CD14-positive monocyte (primary cell): ENCODE measurements at regions not wholly inside any gene's neighbourhood (a gene's known extent, or its start where the extent isn't known, plus 50 kb on each side); places are given as distances from the start of the nearest gene placed in this dataset.

Source experiments
- DNase-seq, 3 donors: peaks; one replicate each; pipeline ENCODE4 v3.0.0-alpha.2; 2011 to 2022
- H2AFZ ChIP-seq: 2 replicates; pipeline ENCODE4 v1.6.0; 2012; ENCODE audit warnings: mild to moderate bottlenecking, low read depth, low read length, inconsistent platforms; ENCODE audit not compliant: insufficient read depth, poor library complexity, severe bottlenecking
- H3K27ac ChIP-seq, 2 donors: 1 replicate in 1 of 2; 2 replicates in 1 of 2; pipeline ENCODE4 v1.5.1; 2012 to 2013; ENCODE audit warnings: low read length in 2 of 2, control low read depth in 1 of 2, inconsistent platforms in 1 of 2, low read depth in 1 of 2, mild to moderate bottlenecking in 1 of 2
- H3K27me3 ChIP-seq, 2 donors: one replicate each; pipeline versions ENCODE4 v1.6.0 to v1.6.1; 2011 to 2013; ENCODE audit warnings: low read length in 2 of 2; ENCODE audit not compliant: control insufficient read depth in 2 of 2, insufficient read depth in 2 of 2
- H3K36me3 ChIP-seq, 2 donors: replicated peaks in 1 of 2; 1 replicate in 1 of 2; 2 replicates in 1 of 2; pipeline versions ENCODE4 v1.5.1 to v1.6.1; 2012 to 2013; ENCODE audit warnings: low read length in 2 of 2, control low read depth in 1 of 2, inconsistent platforms in 1 of 2, mild to moderate bottlenecking in 1 of 2; ENCODE audit not compliant: insufficient read depth in 2 of 2, control insufficient read depth in 1 of 2
- H3K4me1 ChIP-seq, 2 donors: 1 replicate in 1 of 2; 2 replicates in 1 of 2; pipeline versions ENCODE4 v1.5.1 to v1.6.1; 2012 to 2013; ENCODE audit warnings: low read length in 2 of 2, control low read depth in 1 of 2, inconsistent platforms in 1 of 2, mild to moderate bottlenecking in 1 of 2, moderate library complexity in 1 of 2; ENCODE audit not compliant: insufficient read depth in 2 of 2, control insufficient read depth in 1 of 2
- H3K4me2 ChIP-seq: replicated peaks from 2 replicates; pipeline ENCODE3; 2012; ENCODE audit warnings: low read length, moderate library complexity, mild to moderate bottlenecking; ENCODE audit not compliant: poor library complexity, severe bottlenecking; ENCODE audit errors: extremely low read depth
- H3K4me3 ChIP-seq, 3 experiments: fragments of 200-600 bp in 1 of 3; sonication (generic) in 1 of 3; replicated peaks in 1 of 3; 1 replicate in 2 of 3; 2 replicates in 1 of 3; pipeline ENCODE4 v1.5.1; 2011 to 2013; ENCODE audit warnings: low read length in 3 of 3, mild to moderate bottlenecking in 3 of 3, control low read depth in 2 of 3, low read depth in 2 of 3, inconsistent platforms in 1 of 3, moderate library complexity in 1 of 3
- H3K79me2 ChIP-seq: 2 replicates; pipeline ENCODE4 v1.6.0; 2012; ENCODE audit warnings: mild to moderate bottlenecking, control low read depth, inconsistent platforms, low read length, moderate library complexity; ENCODE audit not compliant: insufficient read depth
- H3K9ac ChIP-seq: 2 replicates; pipeline ENCODE4 v1.6.0; 2017; ENCODE audit warnings: low read length, mild to moderate bottlenecking; ENCODE audit not compliant: insufficient read depth, poor library complexity, severe bottlenecking
- H3K9me3 ChIP-seq, 2 donors: replicated peaks in 1 of 2; 1 replicate in 1 of 2; 2 replicates in 1 of 2; pipeline versions ENCODE4 v1.5.1 to v1.6.1; 2012 to 2013; ENCODE audit warnings: low read length in 2 of 2, control low read depth in 1 of 2; ENCODE audit not compliant: control insufficient read depth in 1 of 2, insufficient read depth in 1 of 2
- H4K20me1 ChIP-seq: 2 replicates; pipeline ENCODE4 v1.6.0; 2012; ENCODE audit warnings: mild to moderate bottlenecking, low read length, control low read depth, moderate library complexity; ENCODE audit not compliant: insufficient read depth
- H3K27ac Mint-ChIP-seq, 7 donors: one replicate each; pipeline ENCODE4 v1.8.0; 2020; ENCODE audit warnings: mild to moderate bottlenecking in 7 of 7, mixed read lengths in 7 of 7, moderate library complexity in 6 of 7, inconsistent platforms in 2 of 7
- H3K27me3 Mint-ChIP-seq, 3 donors: one replicate each; pipeline ENCODE4 v1.8.0; 2021 to 2022; ENCODE audit warnings: low read depth in 3 of 3, mild to moderate bottlenecking in 3 of 3, mixed read lengths in 3 of 3, moderate library complexity in 3 of 3, inconsistent platforms in 1 of 3
- H3K36me3 Mint-ChIP-seq, 2 donors: one replicate each; pipeline ENCODE4 v1.8.0; 2020; ENCODE audit warnings: mixed read lengths in 2 of 2, inconsistent platforms in 1 of 2, mild to moderate bottlenecking in 1 of 2
- H3K4me1 Mint-ChIP-seq: one replicate; pipeline ENCODE4 v1.8.0; 2020; ENCODE audit warnings: mild to moderate bottlenecking, mixed read lengths
- H3K4me3 Mint-ChIP-seq, 2 donors: one replicate each; pipeline ENCODE4 v1.8.0; 2020; ENCODE audit warnings: mild to moderate bottlenecking in 2 of 2, mixed read lengths in 2 of 2, moderate library complexity in 1 of 2
- H3K9me3 Mint-ChIP-seq, 7 donors: one replicate each; pipeline ENCODE4 v1.8.0; 2020 to 2022; ENCODE audit warnings: mixed read lengths in 7 of 7, mild to moderate bottlenecking in 6 of 7, moderate library complexity in 6 of 7, inconsistent platforms in 2 of 7
- WGBS: methylation state at CpG from one replicate; pipeline ENCODE4 v1.1.5; 2013; ENCODE audit warnings: missing lambda C conversion rate; ENCODE audit not compliant: insufficient coverage; 5-methylcytosine and 5-hydroxymethylcytosine counted together
- intact Hi-C, 2 donors: fragments of 100-400 bp; cut with micrococcal nuclease; formaldehyde crosslinking; loops; one replicate each; pipeline versions ENCODE4 v1.15.0 to v1.15.1; 2023
- TF ChIP-seq, protein P1 (sequence below): fragments of 200-600 bp; IDR thresholded peaks from one replicate; pipeline ENCODE4 v1.8.0; 2022; ENCODE audit warnings: antibody characterized with exemption, mild to moderate bottlenecking

DNA sequence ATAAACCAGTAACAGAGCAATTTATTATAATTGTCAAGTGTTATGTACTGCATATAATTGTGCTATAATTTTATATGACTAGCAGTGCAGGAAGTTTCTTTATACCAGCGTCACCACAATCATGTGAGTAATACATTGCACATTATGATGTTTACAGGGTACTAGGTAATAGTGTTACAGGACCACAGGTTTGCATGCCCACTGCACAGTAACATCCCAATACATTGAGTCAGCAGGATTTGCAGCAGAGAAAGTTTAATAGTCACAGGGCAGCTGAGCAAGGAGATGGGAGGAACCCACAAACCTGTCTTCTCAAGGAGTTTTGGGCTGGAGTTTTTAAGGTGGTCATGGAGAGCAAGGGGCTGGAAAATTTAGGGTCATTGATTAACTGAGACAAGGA lies 1042.9 kb upstream of the ACVR2A start:
- Histone ChIP-seq H3K9me3 (peaks cover 0 to 3% of the 10 kb centered on the region in 2 donors), H3K4me1 (no peaks in the 10 kb centered on the region), H3K36me3 (no peaks in the 10 kb centered on the region), H3K27ac (no peak overlapping the region), H3K79me2 (no peaks in the 10 kb centered on the region), H3K9ac (no peak overlapping the region), H3K4me3 (no peak overlapping the region), H3K4me2 (no peak overlapping the region), H2AFZ (no peak overlapping the region), H4K20me1 (no peaks in the 10 kb centered on the region), H3K27me3 (no peaks in the 10 kb centered on the region)
- DNase-seq, result no peak
- no peaks in the 10 kb centered on the region for H3K36me3 Mint-ChIP-seq
- no peak overlapping the region for H3K27ac Mint-ChIP-seq
- H3K4me1 Mint-ChIP-seq, result no peaks in the 10 kb centered on the region
- H3K9me3 Mint-ChIP-seq, result peaks cover 0 to 13% (median 5%) of the 10 kb centered on the region in 7 donors
- intact Hi-C loops, result no loop called here
- no peak overlapping the region for H3K4me3 Mint-ChIP-seq
- TF ChIP-seq, protein P1, sequence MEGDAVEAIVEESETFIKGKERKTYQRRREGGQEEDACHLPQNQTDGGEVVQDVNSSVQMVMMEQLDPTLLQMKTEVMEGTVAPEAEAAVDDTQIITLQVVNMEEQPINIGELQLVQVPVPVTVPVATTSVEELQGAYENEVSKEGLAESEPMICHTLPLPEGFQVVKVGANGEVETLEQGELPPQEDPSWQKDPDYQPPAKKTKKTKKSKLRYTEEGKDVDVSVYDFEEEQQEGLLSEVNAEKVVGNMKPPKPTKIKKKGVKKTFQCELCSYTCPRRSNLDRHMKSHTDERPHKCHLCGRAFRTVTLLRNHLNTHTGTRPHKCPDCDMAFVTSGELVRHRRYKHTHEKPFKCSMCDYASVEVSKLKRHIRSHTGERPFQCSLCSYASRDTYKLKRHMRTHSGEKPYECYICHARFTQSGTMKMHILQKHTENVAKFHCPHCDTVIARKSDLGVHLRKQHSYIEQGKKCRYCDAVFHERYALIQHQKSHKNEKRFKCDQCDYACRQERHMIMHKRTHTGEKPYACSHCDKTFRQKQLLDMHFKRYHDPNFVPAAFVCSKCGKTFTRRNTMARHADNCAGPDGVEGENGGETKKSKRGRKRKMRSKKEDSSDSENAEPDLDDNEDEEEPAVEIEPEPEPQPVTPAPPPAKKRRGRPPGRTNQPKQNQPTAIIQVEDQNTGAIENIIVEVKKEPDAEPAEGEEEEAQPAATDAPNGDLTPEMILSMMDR, result no peak
- no CpG with 5 or more reads among the region's 1 CpG for WGBS
- H3K27me3 Mint-ChIP-seq, result peaks cover 0 to 2% (median 2%) of the 10 kb centered on the region in 3 donors

- Histone ChIP-seq H3K79me2 (no peaks in the 10 kb centered on the region), H3K4me2 (no peak overlapping the region), H3K27me3 (no peaks in the 10 kb centered on the region), H3K9me3 (peaks cover 7 to 11% of the 10 kb centered on the region in 2 donors), H3K4me3 (no peak overlapping the region), H2AFZ (no peak overlapping the region), H4K20me1 (no peaks in the 10 kb centered on the region), H3K36me3 (no peaks in the 10 kb centered on the region), H3K9ac (no peak overlapping the region), H3K27ac (no peak overlapping the region), H3K4me1 (no peaks in the 10 kb centered on the region)
- intact Hi-C loops, result no loop called here
- no peaks in the 10 kb centered on the region for H3K27me3 Mint-ChIP-seq
- no peaks in the 10 kb centered on the region for H3K36me3 Mint-ChIP-seq
- no CpG with 5 or more reads among the region's 2 CpGs for WGBS
- peaks cover 3 to 25% (median 18%) of the 10 kb centered on the region in 7 donors for H3K9me3 Mint-ChIP-seq
- H3K4me1 Mint-ChIP-seq, result no peaks in the 10 kb centered on the region
- TF ChIP-seq, protein P1, result no peak
- H3K4me3 Mint-ChIP-seq, result no peak overlapping the region
- H3K27ac Mint-ChIP-seq, result no peak overlapping the region
- DNase-seq, result no peak
Observed at GRCh38 chr2:146786396-146786795, 1058.4 kb upstream of the ACVR2A start.
